Left lung (tissue), 4 donors: ENCODE measurements at regions not wholly inside any gene's neighbourhood (a gene's known extent, or its start where the extent isn't known, plus 50 kb on each side); places are given as distances from the start of the nearest gene placed in this dataset.
"Not testable (repeated sequence)": the region's sequence is repeated elsewhere in the genome, so short reads cannot be mapped to it uniquely, and the experiment has no call there.

Experiments
- ATAC-seq: fragments of 200-7000 bp; cut with Tn5 transposase; one replicate; pipeline ENCODE4 v1.9.1; 2020; ENCODE audit warnings: moderate library complexity
- DNase-seq, 4 donors: peaks; one replicate each; pipeline ENCODE4 v3.0.0-alpha.2; 2013 to 2020
- H3K27ac ChIP-seq, 2 donors: fragments of 200-600 bp; sonication (generic) in 1 of 2; one replicate each; pipeline versions ENCODE4 v1.5.0 to v1.8.0; 2020 to 2021
- H3K27me3 ChIP-seq, 2 donors: fragments of 200-600 bp; sonication (generic) in 1 of 2; one replicate each; pipeline versions ENCODE4 v1.5.0 to v1.8.0; 2020 to 2021
- H3K36me3 ChIP-seq, 2 donors: fragments of 200-600 bp; sonication (generic) in 1 of 2; one replicate each; pipeline versions ENCODE4 v1.5.0 to v1.8.0; 2020 to 2021
- H3K4me1 ChIP-seq, 2 donors: fragments of 200-600 bp; one replicate each; pipeline ENCODE4 v1.8.0; 2021
- H3K4me3 ChIP-seq, 2 donors: fragments of 200-600 bp; sonication (generic) in 1 of 2; one replicate each; pipeline versions ENCODE4 v1.5.0 to v1.8.0; 2020 to 2021; ENCODE audit warnings: mild to moderate bottlenecking in 1 of 2
- H3K9me3 ChIP-seq, 2 donors: fragments of 200-600 bp; sonication (generic) in 1 of 2; one replicate each; pipeline versions ENCODE4 v1.5.0 to v1.8.0; 2020 to 2021
- CTCF ChIP-seq, 2 donors: fragments of 200-600 bp; sonication (generic) in 1 of 2; IDR thresholded peaks; one replicate each; pipeline versions ENCODE4 v1.5.0 to v1.8.0; 2021; ENCODE audit warnings: antibody characterized with exemption in 2 of 2
- intact Hi-C, 2 donors: fragments of 100-400 bp; cut with DNase I; formaldehyde crosslinking; loops; one replicate each; pipeline versions ENCODE4 v1.11.2 to v1.14.2; 2022
- donor health status: DM: no; HTN: yes; CAD: no.
- donor health status: DM: no; HTN: no; CAD: no.

DNA sequence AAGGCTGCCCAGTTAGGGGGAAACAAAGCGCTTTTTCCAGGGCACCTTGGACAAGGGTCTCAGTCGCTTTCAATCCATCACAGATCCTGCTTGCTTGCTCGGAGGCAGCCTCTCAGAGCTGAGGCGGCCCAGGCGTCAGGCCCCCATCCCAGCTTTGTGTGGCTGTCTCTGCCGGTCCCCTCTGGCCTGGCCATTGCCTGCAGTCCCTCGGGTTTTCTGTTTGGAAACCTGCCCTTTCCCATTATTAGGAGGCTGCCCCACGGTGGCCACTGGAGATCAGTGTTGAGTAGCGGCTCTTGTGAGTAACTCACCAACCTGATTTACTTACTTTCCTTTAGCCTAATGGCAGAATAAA lies 216.1 kb downstream of the GLRX3 start:
- intact Hi-C loops, result no loop called here
- Histone ChIP-seq H3K27ac (no peak overlapping the region), H3K36me3 (no peaks in the 10 kb centered on the region), H3K4me1 (no peaks in the 10 kb centered on the region), H3K4me3 (no peak overlapping the region), H3K9me3 (peaks cover 0 to 2% of the 10 kb centered on the region in 2 donors), H3K27me3 (no peaks in the 10 kb centered on the region)
- TF ChIP-seq CTCF (IDR thresholded peaks at IDR 0.05), result no peak
- ATAC-seq, result no peak
- no peak for DNase-seq

GRCh38 chr10:130353928-130354572 lies 217.9 kb downstream of the GLRX3 start:
- H3K9me3 ChIP-seq, result no peaks in the 10 kb centered on the region
- H3K36me3 ChIP-seq, result no peaks in the 10 kb centered on the region
- no peak for DNase-seq
- H3K27me3 ChIP-seq, result no peaks in the 10 kb centered on the region
- ATAC-seq, result no peak
- no peak for TF ChIP-seq CTCF (IDR thresholded peaks at IDR 0.05)
- H3K4me3 ChIP-seq, result no peak overlapping the region
- H3K4me1 ChIP-seq, result no peaks in the 10 kb centered on the region
- intact Hi-C loops, result no loop called here
- no peak overlapping the region for H3K27ac ChIP-seq

DNA sequence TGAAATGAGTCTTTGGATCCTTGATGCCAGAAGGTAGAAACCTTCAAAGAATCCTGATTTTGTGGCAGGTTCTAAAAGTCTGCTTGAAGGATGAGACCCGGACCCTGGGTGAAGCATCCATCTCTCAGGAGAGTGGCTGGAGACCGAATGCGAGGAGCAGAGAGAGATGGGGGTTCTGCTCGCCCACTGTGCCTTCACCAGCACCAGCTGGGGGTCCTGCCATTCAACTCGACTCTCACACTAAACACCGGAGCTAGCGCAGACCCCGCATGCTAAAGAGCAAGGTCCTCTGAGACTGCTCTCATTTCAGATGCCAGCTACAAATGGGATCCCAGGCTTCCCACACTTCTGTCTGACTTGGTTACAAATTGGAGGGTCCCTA lies 218.4 kb downstream of the GLRX3 start:
- no peak for TF ChIP-seq CTCF (IDR thresholded peaks at IDR 0.05)
- intact Hi-C loops, result no loop called here

DNA sequence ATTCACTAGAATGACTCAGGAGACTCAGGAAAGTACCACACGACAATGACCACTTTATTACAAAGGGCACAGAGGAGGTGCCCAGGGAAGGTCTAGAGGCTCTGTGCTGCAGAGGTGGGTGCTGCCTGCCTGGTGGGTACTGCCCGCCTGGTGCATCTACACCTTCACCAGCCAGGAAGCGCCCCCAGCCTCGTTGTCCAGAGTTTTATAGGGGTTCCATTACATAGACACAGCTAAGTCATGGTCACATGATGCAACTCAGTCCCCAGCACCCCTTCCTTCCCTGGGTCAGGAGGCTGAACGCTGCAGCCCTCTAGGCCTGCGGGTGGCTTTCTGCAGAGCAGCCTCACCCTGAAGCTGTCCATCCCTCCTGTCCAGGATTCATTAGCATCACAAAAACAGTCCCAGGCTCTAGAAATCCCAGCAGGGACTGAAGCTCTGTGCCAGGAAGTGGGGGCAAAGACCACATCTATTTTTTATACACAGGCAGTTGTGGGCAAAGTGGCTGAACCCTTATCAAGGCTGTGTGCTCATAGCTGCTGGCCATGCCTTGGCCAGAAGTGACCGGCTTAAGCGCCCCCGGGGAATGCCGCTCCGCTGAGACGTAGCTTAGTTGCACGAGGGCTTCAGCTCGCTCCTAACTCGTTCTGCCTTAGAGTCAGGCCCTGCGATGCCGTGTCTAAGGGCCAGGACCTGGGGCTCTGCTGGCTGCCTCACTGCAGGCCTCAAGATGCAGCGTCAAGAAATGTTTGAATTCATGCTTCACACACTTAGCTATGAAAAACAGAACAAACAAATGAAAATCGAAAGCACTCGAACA lies 219.0 kb downstream of the GLRX3 start:
- intact Hi-C loops, result no loop called here
- no peaks in the 10 kb centered on the region for H3K36me3 ChIP-seq
- no peak for ATAC-seq

More for the DNA sequence above, 218.4 kb downstream of the GLRX3 start:
- no peaks in the 10 kb centered on the region for H3K4me1 ChIP-seq
- ATAC-seq (no peak), DNase-seq (no peak)
- no peaks in the 10 kb centered on the region for H3K36me3 ChIP-seq
- H3K4me3 ChIP-seq, result no peak overlapping the region
- H3K9me3 ChIP-seq, result no peaks in the 10 kb centered on the region
- no peak overlapping the region for H3K27ac ChIP-seq
- no peaks in the 10 kb centered on the region for H3K27me3 ChIP-seq

DNA sequence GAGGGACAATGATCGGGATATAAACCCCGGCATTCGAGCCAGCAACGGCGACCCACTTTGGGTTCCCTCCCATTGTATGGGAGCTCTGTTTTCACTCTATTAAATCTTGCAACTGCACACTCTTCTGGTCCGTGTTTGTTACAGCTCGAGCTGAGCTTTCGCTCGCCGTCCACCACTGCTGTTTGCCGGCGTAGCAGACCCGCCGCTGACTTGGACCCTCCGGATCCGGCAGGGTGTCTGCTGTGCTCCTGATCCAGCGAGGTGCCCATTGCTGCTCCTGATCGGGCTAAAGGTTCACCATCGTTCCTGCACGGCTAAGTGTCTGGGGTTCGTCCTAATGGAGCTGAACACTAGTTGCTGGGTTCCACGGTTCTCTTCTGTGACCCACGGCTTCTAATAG lies 220.2 kb downstream of the GLRX3 start:
- DNase-seq, H3K9me3 ChIP-seq, H3K36me3 ChIP-seq, H3K4me1 ChIP-seq, H3K27me3 ChIP-seq, H3K27ac ChIP-seq, ATAC-seq, intact Hi-C loops, H3K4me3 ChIP-seq: not testable (repeated sequence)

More for the DNA sequence above, 219.0 kb downstream of the GLRX3 start:
- no peak for TF ChIP-seq CTCF (IDR thresholded peaks at IDR 0.05)
- DNase-seq, result no peak
- Histone ChIP-seq H3K4me3 (no peak overlapping the region), H3K9me3 (no peaks in the 10 kb centered on the region), H3K27ac (no peak overlapping the region), H3K4me1 (no peaks in the 10 kb centered on the region), H3K27me3 (no peaks in the 10 kb centered on the region)
